ENCODE measurements at regions not wholly inside any gene's neighbourhood (a gene's known extent, or its start where the extent isn't known, plus 50 kb on each side); places are given as distances from the start of the nearest gene placed in this dataset.

- Mint-ChIP-seq H3K9me3 (no peaks in the 10 kb centered on the region), H3K27me3 (peaks cover 8% of the 10 kb centered on the region), H3K27ac (no peak overlapping the region), H3K4me1 (ENCODE audit: unreplicated experiment) (peaks cover 4% of the 10 kb centered on the region), H3K4me3 (no peak overlapping the region), H3K36me3 (no peaks in the 10 kb centered on the region)
- no peak for TF ChIP-seq CTCF (conservative IDR thresholded peaks at IDR 0.05)
- DNase-seq (ENCODE audit: extremely low spot score, unreplicated experiment) = no peak
Measured at GRCh38 chr6:33926451-33926850, 122.6 kb upstream of the MLN start.

- Mint-ChIP-seq H3K27me3 (peaks cover 6% of the 10 kb centered on the region), H3K27ac (no peak overlapping the region), H3K4me1 (ENCODE audit: unreplicated experiment) (peaks cover 4% of the 10 kb centered on the region), H3K4me3 (no peak overlapping the region), H3K36me3 (no peaks in the 10 kb centered on the region), H3K9me3 (no peaks in the 10 kb centered on the region)
- no peak for TF ChIP-seq CTCF (conservative IDR thresholded peaks at IDR 0.05)
- no peak for DNase-seq (ENCODE audit: extremely low spot score, unreplicated experiment)
Measured at GRCh38 chr6:33925936-33926335, 122.1 kb upstream of the MLN start.

DNA sequence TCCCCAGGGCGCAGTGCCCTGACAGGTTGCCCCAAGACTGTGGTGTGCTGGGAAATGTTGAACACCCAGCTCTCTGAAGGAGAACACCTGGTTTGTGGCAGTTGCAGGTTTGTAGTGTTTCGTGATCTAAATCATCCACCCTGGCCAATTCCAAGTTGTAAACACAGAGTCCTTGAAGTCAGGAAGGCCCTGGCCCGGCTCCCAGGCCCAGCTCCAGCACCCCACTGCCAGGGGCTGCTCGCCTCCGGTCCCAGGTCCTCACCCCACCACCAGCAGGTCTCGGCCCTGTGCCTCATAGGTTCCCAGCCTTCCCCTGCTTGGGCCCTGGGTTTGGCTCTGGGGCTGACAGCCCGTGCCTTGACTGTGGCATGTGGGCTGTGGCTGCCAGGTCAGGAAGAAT lies 121.4 kb upstream of the MLN start:
- no peak for DNase-seq (ENCODE audit: extremely low spot score, unreplicated experiment)
- no peaks in the 10 kb centered on the region for H3K36me3 Mint-ChIP-seq
- H3K27ac Mint-ChIP-seq = no peak overlapping the region
- TF ChIP-seq CTCF (conservative IDR thresholded peaks at IDR 0.05) = no peak
- H3K27me3 Mint-ChIP-seq = no peaks in the 10 kb centered on the region
- peaks cover 4% of the 10 kb centered on the region for H3K4me1 Mint-ChIP-seq (ENCODE audit: unreplicated experiment)
- no peaks in the 10 kb centered on the region for H3K9me3 Mint-ChIP-seq
- H3K4me3 Mint-ChIP-seq = no peak overlapping the region

- Mint-ChIP-seq H3K36me3 (no peaks in the 10 kb centered on the region), H3K27ac (no peak overlapping the region), H3K4me1 (ENCODE audit: unreplicated experiment) (peaks cover under 1% of the 10 kb centered on the region), H3K9me3 (no peaks in the 10 kb centered on the region), H3K27me3 (no peaks in the 10 kb centered on the region), H3K4me3 (no peak overlapping the region)
- no peak for DNase-seq (ENCODE audit: extremely low spot score, unreplicated experiment)
- no peak for TF ChIP-seq CTCF (conservative IDR thresholded peaks at IDR 0.05)
Measured at GRCh38 chr6:33924681-33925080, 120.9 kb upstream of the MLN start.

GRCh38 chr6:33923857-33924514 lies 120.2 kb upstream of the MLN start:
- DNase-seq (ENCODE audit: extremely low spot score, unreplicated experiment) = no peak
- no peak for TF ChIP-seq CTCF (conservative IDR thresholded peaks at IDR 0.05)
- Mint-ChIP-seq H3K27ac (no peak overlapping the region), H3K9me3 (no peaks in the 10 kb centered on the region), H3K4me3 (no peak overlapping the region), H3K4me1 (ENCODE audit: unreplicated experiment) (no peaks in the 10 kb centered on the region), H3K36me3 (no peaks in the 10 kb centered on the region), H3K27me3 (no peaks in the 10 kb centered on the region)

- H3K9me3 Mint-ChIP-seq = no peaks in the 10 kb centered on the region
- peaks cover 4% of the 10 kb centered on the region for H3K27me3 Mint-ChIP-seq
- no peak for TF ChIP-seq CTCF (conservative IDR thresholded peaks at IDR 0.05)
- no peak overlapping the region for H3K27ac Mint-ChIP-seq
- no peaks in the 10 kb centered on the region for H3K4me1 Mint-ChIP-seq (ENCODE audit: unreplicated experiment)
- no peak overlapping the region for H3K4me3 Mint-ChIP-seq
- H3K36me3 Mint-ChIP-seq = no peaks in the 10 kb centered on the region
- DNase-seq (ENCODE audit: extremely low spot score, unreplicated experiment) = no peak
Measured at GRCh38 chr6:33921745-33922144, 117.9 kb upstream of the MLN start.
